GM12873 (cell line): ENCODE measurements at regions not wholly inside any gene's neighbourhood (a gene's known extent, or its start where the extent isn't known, plus 50 kb on each side); places are given as distances from the start of the nearest gene placed in this dataset.

ENCODE experiments used
- TF ChIP-seq, protein P1 (sequence below): IDR thresholded peaks from 2 replicates; pipeline ENCODE4 v1.5.1; 2012; ENCODE audit warnings: low read depth, mild to moderate bottlenecking, moderate library complexity, low read length, control low read depth; ENCODE audit not compliant: insufficient read depth; ENCODE audit errors: missing control alignments

DNA sequence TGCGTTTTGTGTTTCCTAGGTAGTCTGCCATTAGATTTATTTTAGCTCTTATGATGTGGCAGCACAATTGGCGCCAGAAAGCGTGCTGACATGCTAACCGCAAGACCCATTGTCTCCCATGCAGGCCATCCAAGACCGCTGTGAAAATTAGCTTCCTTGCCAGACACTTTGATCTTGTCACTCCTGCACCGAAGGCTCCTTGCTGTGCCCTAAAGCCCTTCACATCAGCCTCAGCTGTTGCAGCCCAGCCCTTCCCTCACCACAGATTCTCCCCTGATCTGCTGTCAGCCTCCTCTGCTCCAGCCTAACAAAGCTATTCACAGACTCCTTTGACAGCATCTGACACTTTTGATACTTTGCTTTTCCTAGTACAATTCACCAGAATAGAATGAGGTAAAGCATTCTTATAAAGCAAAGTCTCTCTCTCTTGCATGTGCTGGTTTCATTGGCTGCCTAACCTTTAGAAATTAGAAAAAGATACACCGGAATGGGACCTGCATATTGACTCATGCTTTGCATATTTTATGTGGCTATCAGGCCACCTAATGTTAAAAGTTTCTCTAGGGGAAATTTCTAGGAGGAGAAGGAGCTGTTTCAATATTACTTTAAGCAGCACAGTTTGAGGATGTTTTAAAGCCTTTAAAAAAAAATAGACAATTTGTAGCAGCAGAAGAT is 280.3 kb upstream of the FMN2 start:
- TF ChIP-seq, protein P1, sequence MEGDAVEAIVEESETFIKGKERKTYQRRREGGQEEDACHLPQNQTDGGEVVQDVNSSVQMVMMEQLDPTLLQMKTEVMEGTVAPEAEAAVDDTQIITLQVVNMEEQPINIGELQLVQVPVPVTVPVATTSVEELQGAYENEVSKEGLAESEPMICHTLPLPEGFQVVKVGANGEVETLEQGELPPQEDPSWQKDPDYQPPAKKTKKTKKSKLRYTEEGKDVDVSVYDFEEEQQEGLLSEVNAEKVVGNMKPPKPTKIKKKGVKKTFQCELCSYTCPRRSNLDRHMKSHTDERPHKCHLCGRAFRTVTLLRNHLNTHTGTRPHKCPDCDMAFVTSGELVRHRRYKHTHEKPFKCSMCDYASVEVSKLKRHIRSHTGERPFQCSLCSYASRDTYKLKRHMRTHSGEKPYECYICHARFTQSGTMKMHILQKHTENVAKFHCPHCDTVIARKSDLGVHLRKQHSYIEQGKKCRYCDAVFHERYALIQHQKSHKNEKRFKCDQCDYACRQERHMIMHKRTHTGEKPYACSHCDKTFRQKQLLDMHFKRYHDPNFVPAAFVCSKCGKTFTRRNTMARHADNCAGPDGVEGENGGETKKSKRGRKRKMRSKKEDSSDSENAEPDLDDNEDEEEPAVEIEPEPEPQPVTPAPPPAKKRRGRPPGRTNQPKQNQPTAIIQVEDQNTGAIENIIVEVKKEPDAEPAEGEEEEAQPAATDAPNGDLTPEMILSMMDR = no peak

DNA sequence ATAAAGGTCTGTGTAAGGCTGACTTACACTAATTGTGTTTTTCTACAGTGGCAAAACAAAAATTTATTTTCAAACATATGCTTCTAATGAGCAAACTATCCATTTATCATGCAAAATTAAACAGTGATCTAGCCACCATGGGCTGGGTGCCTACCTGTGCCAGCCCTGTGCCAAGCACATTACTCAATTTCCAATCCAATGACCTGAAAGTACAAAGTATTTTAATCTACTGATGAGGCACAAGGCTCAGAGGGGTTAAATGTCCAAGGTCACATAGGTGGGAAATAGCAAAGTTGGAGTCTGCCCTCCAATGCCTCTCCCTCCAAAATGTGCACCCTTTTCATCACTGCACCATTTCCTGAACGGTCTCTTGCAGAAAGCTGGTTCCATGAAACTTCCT is 279.1 kb upstream of the FMN2 start:
- TF ChIP-seq, protein P1 = no peak

DNA sequence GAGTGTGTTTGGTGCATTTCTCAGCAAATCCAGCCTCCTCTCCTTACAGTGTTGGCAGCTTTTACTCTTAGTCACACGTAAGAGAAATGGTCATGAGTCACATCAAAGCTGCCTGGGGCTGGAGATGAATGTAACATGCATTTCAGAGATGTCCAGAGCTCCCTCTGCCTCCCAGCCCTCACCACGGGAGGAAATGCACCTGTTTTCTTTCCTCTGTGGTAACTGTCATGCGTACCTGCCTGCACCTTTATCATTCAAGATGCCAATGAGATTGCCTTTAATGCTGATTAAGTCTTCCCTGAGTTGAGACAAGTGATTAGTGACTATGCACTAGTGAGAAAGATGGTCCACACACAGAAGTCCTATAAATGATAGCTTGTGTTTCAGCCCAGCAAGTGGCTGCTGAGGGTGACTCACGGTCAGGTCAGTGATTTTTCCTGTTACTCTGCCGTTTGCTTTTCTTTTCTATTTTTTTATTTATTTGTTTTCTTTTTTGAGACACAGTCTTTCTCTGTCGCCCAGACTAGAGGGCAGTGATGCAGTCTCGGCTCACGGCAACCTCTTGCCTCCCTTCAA is 277.3 kb upstream of the FMN2 start:
- TF ChIP-seq, protein P1 = no peak

DNA sequence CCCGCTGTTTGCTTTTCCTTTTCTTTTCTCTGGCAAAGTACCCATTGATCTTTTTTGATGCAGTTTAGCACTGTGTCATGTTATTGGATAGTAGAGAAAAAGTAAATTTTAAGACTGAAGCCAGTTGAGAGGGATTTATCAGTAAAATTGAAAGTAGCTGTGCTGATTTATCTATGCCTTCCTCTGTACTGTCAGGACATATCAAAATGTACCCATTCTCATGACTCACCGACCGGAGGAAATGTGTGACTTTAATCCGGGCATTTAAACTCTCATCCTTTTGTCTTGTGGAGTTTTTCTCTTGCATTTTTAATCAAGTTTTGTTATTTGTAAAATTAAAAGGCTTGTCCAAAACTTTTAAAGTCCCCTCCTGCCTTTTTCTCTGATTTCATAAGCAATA is 276.6 kb upstream of the FMN2 start:
- TF ChIP-seq, protein P1 = no peak

DNA sequence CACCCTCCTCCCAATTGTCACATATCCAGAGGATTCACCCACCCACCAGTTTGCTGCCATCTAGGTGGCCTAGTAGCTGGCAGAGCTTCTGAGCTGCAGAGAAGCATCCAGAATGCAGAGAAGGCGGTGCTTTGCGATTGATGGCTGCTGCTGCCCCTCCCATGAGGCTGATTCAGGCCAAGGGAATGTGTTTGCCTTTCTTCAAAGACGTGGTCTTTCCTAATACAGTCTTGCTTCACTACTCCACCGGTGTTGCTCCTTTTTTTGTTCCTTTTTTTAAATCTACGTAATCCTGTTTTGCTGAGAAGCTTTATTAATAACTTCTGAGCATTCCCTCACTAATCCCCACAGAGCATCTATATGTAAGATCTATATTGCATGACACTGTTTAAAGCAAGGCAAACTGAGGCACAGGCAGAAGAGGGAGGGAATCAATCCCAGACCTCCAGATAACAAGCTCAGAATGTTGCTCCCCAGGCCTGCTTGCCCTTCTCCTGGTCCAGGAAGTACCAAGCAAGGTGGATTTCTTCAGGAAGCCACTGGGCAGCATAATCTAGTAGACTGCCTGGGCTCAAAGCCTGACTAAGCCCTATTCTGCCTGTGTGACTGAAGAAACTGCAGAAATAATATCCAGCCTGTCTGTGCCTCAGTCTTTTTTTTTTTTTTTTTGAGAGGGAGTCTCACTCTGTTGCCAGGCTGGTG is 275.5 kb upstream of the FMN2 start:
- TF ChIP-seq, protein P1 = no peak

DNA sequence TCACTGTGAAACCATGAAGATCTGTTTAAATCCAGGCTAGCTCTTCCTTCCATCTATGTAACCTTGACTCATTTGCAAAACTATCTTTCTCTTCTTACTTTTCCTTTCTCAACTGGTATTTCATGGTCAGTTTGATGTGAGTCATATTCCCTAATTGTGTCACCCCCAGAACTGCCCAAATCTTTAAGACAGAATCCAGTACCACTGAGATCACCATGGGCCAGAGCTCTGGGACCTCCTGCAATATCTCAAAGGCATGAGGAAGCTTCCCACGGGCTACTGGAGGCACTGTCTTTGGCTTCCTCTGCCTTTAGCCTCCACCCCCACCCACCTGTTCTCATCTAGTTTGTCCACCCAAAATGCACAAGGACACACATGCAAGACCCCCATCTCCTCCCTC is 274.4 kb upstream of the FMN2 start:
- TF ChIP-seq, protein P1 = no peak

DNA sequence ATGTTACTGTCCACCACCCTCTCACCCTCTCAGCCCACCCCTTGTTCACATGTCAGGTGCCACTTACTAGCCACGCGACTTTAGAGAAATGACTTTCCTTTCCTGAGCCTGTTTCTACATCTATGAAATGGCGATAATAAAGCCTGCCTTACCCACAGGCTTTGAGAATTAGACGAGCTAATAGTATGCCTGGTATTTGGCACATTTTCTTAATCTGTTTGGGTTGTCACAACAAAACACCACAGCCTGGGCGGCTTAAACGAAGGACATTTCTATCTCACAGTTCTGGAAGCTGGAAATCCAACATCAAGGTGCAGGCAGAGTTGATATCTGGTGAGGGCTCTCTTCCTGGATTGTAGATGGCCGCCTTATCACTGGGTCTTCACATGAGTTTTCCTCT is 273.9 kb upstream of the FMN2 start:
- TF ChIP-seq, protein P1 = no peak
